WTC11 (cell line): ENCODE measurements at regions not wholly inside any gene's neighbourhood (a gene's known extent, or its start where the extent isn't known, plus 50 kb on each side); places are given as distances from the start of the nearest gene placed in this dataset.

Experiments used
- ESRRA ChIP-seq: sonication (generic); formaldehyde crosslinking; IDR thresholded peaks from 2 replicates; pipeline ENCODE4 v1.8.1; 2022; ENCODE audit warnings: mild to moderate bottlenecking, missing genetic modification reagents, borderline replicate concordance
- HMGXB4 ChIP-seq: sonication (generic); formaldehyde crosslinking; IDR thresholded peaks from 2 replicates; pipeline ENCODE4 v1.8.1; 2023; ENCODE audit warnings: mild to moderate bottlenecking, moderate library complexity, missing genetic modification reagents
- RELA ChIP-seq: sonication (generic); formaldehyde crosslinking; IDR thresholded peaks from 2 replicates; pipeline ENCODE4 v1.8.1; 2022; ENCODE audit warnings: missing genetic modification reagents, mild to moderate bottlenecking, borderline replicate concordance
- SP1 ChIP-seq: sonication (generic); formaldehyde crosslinking; conservative IDR thresholded peaks from 2 replicates; pipeline ENCODE4 v1.8.1; 2022; ENCODE audit warnings: missing genetic modification reagents
- TCF7 ChIP-seq: sonication (generic); formaldehyde crosslinking; IDR thresholded peaks from 2 replicates; pipeline ENCODE4 v1.8.0; 2022; ENCODE audit warnings: mild to moderate bottlenecking, low read depth, missing genetic modification reagents, moderate library complexity
- ZNF232 ChIP-seq: sonication (generic); formaldehyde crosslinking; IDR thresholded peaks from 2 replicates; pipeline ENCODE4 v1.8.0; 2022; ENCODE audit warnings: mild to moderate bottlenecking, missing genetic modification reagents
- TF ChIP-seq, protein P1 (sequence below): fragments of 200-600 bp; IDR thresholded peaks from 2 replicates; pipeline ENCODE4 v1.8.0; 2022; ENCODE audit warnings: antibody characterized with exemption
- TF ChIP-seq, protein P2 (sequence below): sonication (generic); formaldehyde crosslinking; IDR thresholded peaks from 2 replicates; pipeline ENCODE4 v1.8.0; 2022; ENCODE audit warnings: mild to moderate bottlenecking, missing genetic modification reagents
- TF ChIP-seq, protein P3 (sequence below): sonication (generic); formaldehyde crosslinking; IDR thresholded peaks from 2 replicates; pipeline ENCODE4 v1.8.1; 2023; ENCODE audit warnings: mild to moderate bottlenecking, missing genetic modification reagents, moderate library complexity
- TF ChIP-seq, protein P4 (sequence below): sonication (generic); formaldehyde crosslinking; IDR thresholded peaks from 2 replicates; pipeline ENCODE4 v1.8.0; 2022; ENCODE audit warnings: mild to moderate bottlenecking, missing genetic modification reagents

DNA sequence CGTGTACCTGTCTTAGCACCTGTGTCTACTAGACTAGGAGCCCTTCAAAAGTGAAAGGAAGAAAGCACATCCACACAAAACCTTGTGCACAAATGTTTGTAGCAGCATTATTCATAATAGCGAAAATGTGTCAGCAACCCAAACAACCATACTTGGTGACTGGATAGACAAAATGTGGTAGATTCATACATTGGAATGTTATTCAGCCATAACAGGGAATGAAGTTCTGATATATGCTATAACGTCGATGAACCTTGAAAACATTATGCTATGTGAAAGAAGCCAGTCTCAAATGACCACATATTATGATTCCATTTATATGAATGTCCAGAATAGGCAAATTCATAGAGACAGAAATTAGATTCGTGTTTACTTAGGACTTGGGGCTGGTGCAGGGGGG lies 57.8 kb upstream of the LARP1 start:
- TF ChIP-seq SP1 (no peak), TCF7 (no peak), RELA (CRISPR knock-in tag) (no peak), HMGXB4 (no peak), ESRRA (CRISPR knock-in tag) (no peak), ZNF232 (no peak)
- TF ChIP-seq, protein P1, sequence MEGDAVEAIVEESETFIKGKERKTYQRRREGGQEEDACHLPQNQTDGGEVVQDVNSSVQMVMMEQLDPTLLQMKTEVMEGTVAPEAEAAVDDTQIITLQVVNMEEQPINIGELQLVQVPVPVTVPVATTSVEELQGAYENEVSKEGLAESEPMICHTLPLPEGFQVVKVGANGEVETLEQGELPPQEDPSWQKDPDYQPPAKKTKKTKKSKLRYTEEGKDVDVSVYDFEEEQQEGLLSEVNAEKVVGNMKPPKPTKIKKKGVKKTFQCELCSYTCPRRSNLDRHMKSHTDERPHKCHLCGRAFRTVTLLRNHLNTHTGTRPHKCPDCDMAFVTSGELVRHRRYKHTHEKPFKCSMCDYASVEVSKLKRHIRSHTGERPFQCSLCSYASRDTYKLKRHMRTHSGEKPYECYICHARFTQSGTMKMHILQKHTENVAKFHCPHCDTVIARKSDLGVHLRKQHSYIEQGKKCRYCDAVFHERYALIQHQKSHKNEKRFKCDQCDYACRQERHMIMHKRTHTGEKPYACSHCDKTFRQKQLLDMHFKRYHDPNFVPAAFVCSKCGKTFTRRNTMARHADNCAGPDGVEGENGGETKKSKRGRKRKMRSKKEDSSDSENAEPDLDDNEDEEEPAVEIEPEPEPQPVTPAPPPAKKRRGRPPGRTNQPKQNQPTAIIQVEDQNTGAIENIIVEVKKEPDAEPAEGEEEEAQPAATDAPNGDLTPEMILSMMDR = no peak
- TF ChIP-seq, protein P2, sequence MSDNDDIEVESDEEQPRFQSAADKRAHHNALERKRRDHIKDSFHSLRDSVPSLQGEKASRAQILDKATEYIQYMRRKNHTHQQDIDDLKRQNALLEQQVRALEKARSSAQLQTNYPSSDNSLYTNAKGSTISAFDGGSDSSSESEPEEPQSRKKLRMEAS (CRISPR knock-in tag) = no peak
- TF ChIP-seq, protein P3, sequence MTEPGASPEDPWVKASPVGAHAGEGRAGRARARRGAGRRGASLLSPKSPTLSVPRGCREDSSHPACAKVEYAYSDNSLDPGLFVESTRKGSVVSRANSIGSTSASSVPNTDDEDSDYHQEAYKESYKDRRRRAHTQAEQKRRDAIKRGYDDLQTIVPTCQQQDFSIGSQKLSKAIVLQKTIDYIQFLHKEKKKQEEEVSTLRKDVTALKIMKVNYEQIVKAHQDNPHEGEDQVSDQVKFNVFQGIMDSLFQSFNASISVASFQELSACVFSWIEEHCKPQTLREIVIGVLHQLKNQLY = no peak
- TF ChIP-seq, protein P4, sequence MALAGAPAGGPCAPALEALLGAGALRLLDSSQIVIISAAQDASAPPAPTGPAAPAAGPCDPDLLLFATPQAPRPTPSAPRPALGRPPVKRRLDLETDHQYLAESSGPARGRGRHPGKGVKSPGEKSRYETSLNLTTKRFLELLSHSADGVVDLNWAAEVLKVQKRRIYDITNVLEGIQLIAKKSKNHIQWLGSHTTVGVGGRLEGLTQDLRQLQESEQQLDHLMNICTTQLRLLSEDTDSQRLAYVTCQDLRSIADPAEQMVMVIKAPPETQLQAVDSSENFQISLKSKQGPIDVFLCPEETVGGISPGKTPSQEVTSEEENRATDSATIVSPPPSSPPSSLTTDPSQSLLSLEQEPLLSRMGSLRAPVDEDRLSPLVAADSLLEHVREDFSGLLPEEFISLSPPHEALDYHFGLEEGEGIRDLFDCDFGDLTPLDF (CRISPR knock-in tag) = no peak
